GM18526 (cell line): ENCODE measurements at regions not wholly inside any gene's neighbourhood (a gene's known extent, or its start where the extent isn't known, plus 50 kb on each side); places are given as distances from the start of the nearest gene placed in this dataset.

Source experiments
- POLR2A ChIP-seq: IDR thresholded peaks from 3 replicates; pipeline ENCODE4 v1.6.1; 2011; ENCODE audit not compliant: insufficient read length; ENCODE audit errors: extremely low read depth

GRCh38 chr15:70217226-70218160, 119.8 kb upstream of the TLE3 start:
- no peak for TF ChIP-seq POLR2A

DNA sequence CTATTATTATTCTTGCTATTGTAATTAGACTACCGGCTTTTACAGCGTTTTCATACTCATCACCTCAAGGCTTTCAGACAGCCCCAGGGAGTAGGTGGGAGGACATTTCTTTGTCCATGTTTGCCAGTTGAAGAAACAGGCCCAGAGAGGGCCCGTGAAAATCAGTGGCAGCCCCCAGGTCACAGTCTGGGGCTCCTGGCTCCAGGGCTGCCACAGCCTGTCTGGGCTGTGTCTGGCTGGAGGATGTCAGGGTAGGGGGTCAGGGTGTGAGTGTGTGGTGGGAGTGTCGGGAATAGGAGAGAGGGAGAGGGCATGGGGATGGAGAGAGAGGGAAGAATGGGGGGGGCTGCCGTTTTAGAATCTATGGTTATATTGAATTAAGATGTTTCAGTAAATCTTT, 118.2 kb upstream of the TLE3 start:
- no peak for TF ChIP-seq POLR2A

DNA sequence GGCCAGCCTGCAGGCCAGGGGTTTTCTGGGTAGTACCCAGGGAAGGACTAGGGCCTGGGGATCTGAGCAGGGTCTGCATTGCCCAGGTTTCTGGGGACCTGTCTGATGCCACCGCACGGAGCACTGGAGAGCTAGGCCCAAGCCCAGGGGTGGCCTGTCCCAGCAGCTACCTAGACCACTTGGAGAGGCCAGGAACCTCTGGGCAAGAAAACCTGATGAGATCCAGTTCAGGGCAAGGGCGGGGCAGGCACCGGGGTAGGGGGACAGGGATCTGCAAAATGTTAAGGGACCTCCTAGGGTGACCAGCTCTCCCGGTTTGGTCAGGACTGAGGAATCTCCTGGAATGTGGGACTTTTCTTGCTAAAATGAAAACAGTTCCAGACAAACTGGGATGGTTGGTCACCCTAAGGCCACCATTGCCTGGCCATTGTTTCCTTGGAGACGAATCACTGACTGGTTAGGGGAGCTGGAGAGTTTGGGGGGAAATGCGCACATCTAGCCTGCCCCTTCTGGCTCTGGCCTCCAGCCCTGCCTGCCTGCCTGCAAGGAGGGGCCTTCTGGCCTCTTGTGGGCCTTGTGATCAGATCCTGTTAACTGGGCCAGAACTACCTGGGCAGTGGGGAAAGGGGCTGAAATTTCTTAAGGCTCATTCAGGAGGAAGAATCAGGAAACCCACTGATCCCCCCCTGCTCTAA, 117.4 kb upstream of the TLE3 start:
- TF ChIP-seq POLR2A: no peak

- no peak for TF ChIP-seq POLR2A
These were observed 116.6 kb upstream of the TLE3 start for GRCh38 chr15:70214276-70214675.

DNA sequence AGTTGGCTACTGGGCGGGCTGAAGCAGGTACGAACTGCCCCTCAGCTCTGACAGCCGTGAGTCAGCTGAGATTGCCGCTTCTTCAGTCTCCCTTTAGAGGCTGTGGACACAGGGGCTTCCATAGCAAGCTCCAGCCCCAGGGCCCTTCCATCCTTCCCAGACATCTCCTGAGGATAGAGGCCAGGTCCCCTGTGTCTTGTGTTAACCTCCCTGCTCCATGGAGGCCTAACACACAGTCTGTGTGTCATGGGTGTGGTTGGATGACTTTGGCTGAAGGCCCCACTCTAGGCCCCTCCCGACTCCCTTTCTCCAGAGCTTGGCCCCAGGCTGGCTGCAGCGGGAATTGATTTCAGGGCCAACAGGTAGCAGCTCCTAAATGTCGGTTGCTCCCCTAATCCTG, 116.1 kb upstream of the TLE3 start:
- no peak for TF ChIP-seq POLR2A

GRCh38 chr15:70212963-70213315, 115.2 kb upstream of the TLE3 start:
- TF ChIP-seq POLR2A: no peak

GRCh38 chr15:70212286-70212962, 114.7 kb upstream of the TLE3 start:
- no peak for TF ChIP-seq POLR2A

GRCh38 chr15:70210528-70210927, 112.8 kb upstream of the TLE3 start:
- no peak for TF ChIP-seq POLR2A

DNA sequence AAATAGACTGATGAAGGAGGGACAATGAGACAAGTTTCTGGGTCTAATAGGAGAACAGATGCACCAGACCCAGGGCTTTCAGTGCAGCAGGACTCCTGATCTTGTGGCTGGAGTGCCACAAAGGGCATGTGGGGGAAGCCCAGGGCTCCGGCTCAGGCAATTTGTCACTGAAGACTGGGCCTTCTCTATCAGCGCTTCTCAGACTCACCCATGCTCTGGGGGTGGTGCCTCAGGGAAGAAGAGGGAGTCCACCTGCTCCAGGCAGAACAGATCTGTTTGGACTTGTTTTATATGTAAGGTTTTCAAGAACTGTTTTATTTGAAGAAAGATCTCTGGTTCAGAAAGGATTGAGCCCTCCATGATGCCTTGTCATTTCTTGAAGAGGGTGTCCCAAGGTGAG, 112.4 kb upstream of the TLE3 start:
- TF ChIP-seq POLR2A: no peak

- TF ChIP-seq POLR2A: no peak
These were observed 111.8 kb upstream of the TLE3 start for GRCh38 chr15:70209499-70209898.

- TF ChIP-seq POLR2A: no peak
These were observed 110.6 kb upstream of the TLE3 start for GRCh38 chr15:70208332-70208731.

DNA sequence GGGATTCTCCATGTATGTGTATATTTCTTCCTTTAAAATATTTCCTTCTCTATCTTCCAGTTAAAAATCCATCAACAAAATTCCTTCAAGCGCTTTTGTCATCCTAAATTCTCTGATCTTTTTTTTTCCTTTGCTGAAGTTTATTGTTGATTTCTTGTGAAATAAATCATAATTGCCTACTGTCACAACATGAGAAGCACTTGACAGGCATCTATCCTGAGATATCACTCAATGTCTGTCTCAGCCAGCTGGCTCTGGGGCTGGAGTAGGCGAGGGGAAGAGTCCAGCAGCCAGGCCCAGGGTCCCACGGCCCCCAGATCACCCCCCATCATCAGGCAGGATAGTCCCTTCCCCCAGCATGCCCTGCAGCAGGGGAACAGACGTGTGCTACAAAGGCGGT, 109.0 kb upstream of the TLE3 start:
- no peak for TF ChIP-seq POLR2A

- no peak for TF ChIP-seq POLR2A
These were observed 106.9 kb upstream of the TLE3 start for GRCh38 chr15:70204652-70205051.

DNA sequence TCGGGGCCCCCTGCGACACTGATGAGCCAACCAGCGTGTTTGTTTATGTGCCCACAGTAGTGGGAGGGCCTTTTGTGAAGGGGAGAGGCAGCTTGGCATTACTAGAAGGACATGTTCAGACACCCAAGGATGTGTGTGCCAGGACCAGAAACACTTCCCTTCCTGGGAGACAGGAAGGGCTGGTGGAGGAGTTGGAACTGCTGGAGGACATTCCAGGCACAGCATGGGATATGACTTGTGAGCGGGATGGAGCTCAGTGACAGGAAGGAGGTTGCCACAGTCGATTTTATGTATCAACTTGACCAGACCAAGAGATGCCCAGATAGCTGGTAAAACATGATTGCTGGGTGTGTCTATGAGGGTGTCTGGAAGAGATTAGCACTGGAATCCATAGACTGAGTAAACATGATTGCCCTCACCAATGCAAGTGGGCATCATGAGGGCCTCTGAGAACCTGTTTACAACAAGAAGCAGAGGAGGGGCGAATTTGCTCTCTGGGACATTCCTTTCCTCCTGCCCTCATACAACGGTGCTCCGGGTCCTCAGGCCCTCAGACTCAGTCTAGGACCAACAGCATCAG, 106.4 kb upstream of the TLE3 start:
- TF ChIP-seq POLR2A: no peak

- TF ChIP-seq POLR2A: no peak
These were observed 105.0 kb upstream of the TLE3 start for GRCh38 chr15:70202756-70203155.

DNA sequence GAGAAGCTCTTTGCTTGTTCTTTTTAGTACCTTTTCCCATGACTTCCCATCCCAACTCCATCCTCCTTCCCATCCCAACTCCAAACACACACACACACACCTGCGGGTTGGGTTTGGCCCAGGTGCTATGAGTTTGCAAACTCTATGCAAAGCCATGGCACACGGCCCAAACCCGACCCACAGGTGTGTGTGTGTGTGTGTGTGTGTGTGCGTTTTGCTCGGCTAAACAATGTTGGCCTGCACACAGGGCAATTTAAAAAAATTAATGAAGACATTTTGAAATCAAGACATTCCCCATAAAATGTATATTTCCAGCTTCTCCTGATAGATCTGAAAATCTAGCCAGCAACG, 103.7 kb upstream of the TLE3 start:
- no peak for TF ChIP-seq POLR2A
